HL-60/S4 treated with phorbol 12-myristate 13-acetate at 8.2 ng/mL for 4 days and 3 days (cell line): ENCODE measurements at regions not wholly inside any gene's neighbourhood (a gene's known extent, or its start where the extent isn't known, plus 50 kb on each side); places are given as distances from the start of the nearest gene placed in this dataset.

Experiments
- in situ Hi-C: fragments of 300-500 bp; cut with MboI; formaldehyde crosslinking; loops from 2 replicates; pipeline ENCODE4 v1.15.0; 2022; ENCODE audit warnings: low sequenced_read_pairs

GRCh38 chr15:70459312-70459711 is 304.0 kb downstream of the UACA start:
- in situ Hi-C loops = loop anchor here (25.0 kb wide), 1 partner anchor 197 kb away; no protein-coding TSS in a partner anchor

- in situ Hi-C loops = loop anchor here (25.0 kb wide), 1 partner anchor 191 kb away; no protein-coding TSS in a partner anchor
Observed at GRCh38 chr15:70453766-70454165, 309.6 kb downstream of the UACA start.

GRCh38 chr15:70453238-70453637 is 310.1 kb downstream of the UACA start:
- in situ Hi-C loops = loop anchor here (25.0 kb wide), 1 partner anchor 191 kb away; no protein-coding TSS in a partner anchor

GRCh38 chr15:70451821-70452653 is 311.3 kb downstream of the UACA start:
- in situ Hi-C loops = loop anchor here (25.0 kb wide), 1 partner anchor 190 kb away; no protein-coding TSS in a partner anchor

- in situ Hi-C loops = loop anchor here (25.0 kb wide), 1 partner anchor 188 kb away; no protein-coding TSS in a partner anchor
Observed at GRCh38 chr15:70450142-70450443, 313.3 kb downstream of the UACA start.

- in situ Hi-C loops = loop anchor here (25.0 kb wide), 1 partner anchor 187 kb away; no protein-coding TSS in a partner anchor
Observed at GRCh38 chr15:70449311-70450141, 313.8 kb downstream of the UACA start.

- in situ Hi-C loops = no loop called here
Observed at GRCh38 chr15:70447928-70448698, 315.2 kb downstream of the UACA start.

GRCh38 chr15:70447521-70447920 is 315.8 kb downstream of the UACA start:
- in situ Hi-C loops = no loop called here

GRCh38 chr15:70447081-70447480 is 316.3 kb downstream of the UACA start:
- in situ Hi-C loops = no loop called here

- in situ Hi-C loops = no loop called here
Observed at GRCh38 chr15:70443486-70444273, 319.7 kb downstream of the UACA start.

- in situ Hi-C loops = no loop called here
Observed at GRCh38 chr15:70442616-70443321, 320.6 kb downstream of the UACA start.

GRCh38 chr15:70442211-70442610 is 321.1 kb downstream of the UACA start:
- in situ Hi-C loops = no loop called here

GRCh38 chr15:70440416-70441138 is 322.8 kb downstream of the UACA start:
- in situ Hi-C loops = no loop called here

- in situ Hi-C loops = no loop called here
Observed at GRCh38 chr15:70439880-70440279, 323.5 kb downstream of the UACA start.

GRCh38 chr15:70439304-70439877 is 324.0 kb downstream of the UACA start:
- in situ Hi-C loops = no loop called here

- in situ Hi-C loops = no loop called here
Observed at GRCh38 chr15:70438776-70439175, 324.6 kb downstream of the UACA start.

- in situ Hi-C loops = no loop called here
Observed at GRCh38 chr15:70437882-70438451, 325.4 kb downstream of the UACA start.

GRCh38 chr15:70437089-70437488 is 326.3 kb downstream of the UACA start:
- in situ Hi-C loops = no loop called here
